ENCODE measurements at regions not wholly inside any gene's neighbourhood (a gene's known extent, or its start where the extent isn't known, plus 50 kb on each side); places are given as distances from the start of the nearest gene placed in this dataset. TPM values are rescaled to one million over a fixed set of nuclear protein-coding genes. Genes with fewer than 3 reads are reported as not detected.

Small RNA genes in the stretch of these regions (microRNA-seq; reads per million reads assigned to microRNA genes)
- gene MIR4455 = not detected
